ENCODE measurements at regions not wholly inside any gene's neighbourhood (a gene's known extent, or its start where the extent isn't known, plus 50 kb on each side); places are given as distances from the start of the nearest gene placed in this dataset.
"Not testable (repeated sequence)": the region's sequence is repeated elsewhere in the genome, so short reads cannot be mapped to it uniquely, and the experiment has no call there.

DNA sequence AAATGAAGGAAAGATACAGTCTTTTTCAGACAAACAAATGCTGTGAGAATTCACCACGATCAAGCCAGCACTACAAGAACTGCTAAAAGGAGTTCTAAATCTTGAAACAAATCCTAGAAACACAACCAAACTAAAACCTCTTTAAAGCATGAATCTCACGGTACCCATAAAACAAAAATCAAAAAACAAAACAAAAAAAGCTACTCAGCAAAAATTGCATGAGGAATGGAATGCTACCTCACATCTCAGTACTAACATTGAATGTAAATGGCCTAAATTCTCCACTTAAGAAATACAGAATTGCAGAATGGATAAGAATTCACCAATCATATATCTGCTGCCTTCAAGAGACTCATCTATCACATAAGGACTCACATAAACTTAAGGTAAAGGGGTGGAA lies 300.1 kb downstream of the NAF1 start:
- TF ChIP-seq POU2F2 (IDR thresholded peaks at IDR 0.05; ENCODE audit: low read depth, low read length) (no peak), PAX5 (IDR thresholded peaks at IDR 0.05; ENCODE audit: insufficient read depth, low read length, severe bottlenecking) (no peak), TAF1 (IDR thresholded peaks at IDR 0.05; ENCODE audit: low read depth, low read length) (no peak), POLR2A (IDR thresholded peaks at IDR 0.05; ENCODE audit: low read depth, low read length) (no peak), SPI1 (IDR thresholded peaks at IDR 0.05; ENCODE audit: low read depth, low read length) (no peak), POLR2AphosphoS5 (IDR thresholded peaks at IDR 0.05; ENCODE audit: low read depth, low read length) (no peak)

DNA sequence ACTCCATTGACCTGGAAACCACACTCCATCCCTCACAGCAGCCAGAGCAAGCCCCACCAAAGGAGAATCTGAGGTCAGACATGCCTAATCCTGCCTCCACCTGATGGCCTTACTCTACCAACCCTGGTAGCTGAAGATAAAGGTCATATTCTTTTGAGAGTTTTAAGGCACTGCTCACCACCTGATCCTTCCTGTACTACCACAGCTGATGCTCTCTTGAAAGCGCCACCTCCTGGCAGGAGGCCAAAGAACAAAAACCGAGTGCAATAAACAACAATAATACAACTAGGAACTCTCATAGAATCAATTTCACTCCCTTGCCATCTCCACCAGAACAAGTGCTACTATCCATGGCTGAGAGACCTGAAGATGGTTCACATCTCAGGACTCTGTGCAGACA lies 301.6 kb downstream of the NAF1 start:
- TF ChIP-seq POLR2AphosphoS5 (IDR thresholded peaks at IDR 0.05; ENCODE audit: low read depth, low read length) (no peak), POU2F2 (IDR thresholded peaks at IDR 0.05; ENCODE audit: low read depth, low read length) (no peak), PAX5 (IDR thresholded peaks at IDR 0.05; ENCODE audit: insufficient read depth, low read length, severe bottlenecking) (no peak), SPI1 (IDR thresholded peaks at IDR 0.05; ENCODE audit: low read depth, low read length) (no peak), TAF1 (IDR thresholded peaks at IDR 0.05; ENCODE audit: low read depth, low read length) (no peak), POLR2A (IDR thresholded peaks at IDR 0.05; ENCODE audit: low read depth, low read length) (no peak)
- FAIRE-seq (no peak), DNase-seq (ENCODE audit: insufficient read length, low spot score) (no peak)

More for the DNA sequence above, 300.1 kb downstream of the NAF1 start:
- FAIRE-seq, result no peak
- no peak for DNase-seq (ENCODE audit: insufficient read length, low spot score)

GRCh38 chr4:162853788-162854187 lies 312.9 kb downstream of the NAF1 start:
- DNase-seq (ENCODE audit: insufficient read length, low spot score), result no peak
- TF ChIP-seq PAX5 (IDR thresholded peaks at IDR 0.05; ENCODE audit: insufficient read depth, low read length, severe bottlenecking) (no peak), POLR2AphosphoS5 (IDR thresholded peaks at IDR 0.05; ENCODE audit: low read depth, low read length) (no peak), POU2F2 (IDR thresholded peaks at IDR 0.05; ENCODE audit: low read depth, low read length) (no peak), POLR2A (IDR thresholded peaks at IDR 0.05; ENCODE audit: low read depth, low read length) (no peak), SPI1 (IDR thresholded peaks at IDR 0.05; ENCODE audit: low read depth, low read length) (no peak), TAF1 (IDR thresholded peaks at IDR 0.05; ENCODE audit: low read depth, low read length) (no peak)
- no peak for FAIRE-seq

GRCh38 chr4:162852642-162853041 lies 314.0 kb downstream of the NAF1 start:
- DNase-seq (ENCODE audit: insufficient read length, low spot score) (no peak), FAIRE-seq (no peak)
- TF ChIP-seq POLR2AphosphoS5 (IDR thresholded peaks at IDR 0.05; ENCODE audit: low read depth, low read length), result no peak

GRCh38 chr4:162851241-162851758 lies 315.4 kb downstream of the NAF1 start:
- DNase-seq (ENCODE audit: insufficient read length, low spot score), result not testable (repeated sequence)
- FAIRE-seq, result peak; percentile 51
- TF ChIP-seq SPI1 (IDR thresholded peaks at IDR 0.05; ENCODE audit: low read depth, low read length), result peak; percentile 44; the same call in 1 of the 2 replicates

- no peak for FAIRE-seq
- TF ChIP-seq POLR2AphosphoS5 (IDR thresholded peaks at IDR 0.05; ENCODE audit: low read depth, low read length), result no peak
- no peak for TF ChIP-seq TAF1 (IDR thresholded peaks at IDR 0.05; ENCODE audit: low read depth, low read length)
- no peak for TF ChIP-seq SPI1 (IDR thresholded peaks at IDR 0.05; ENCODE audit: low read depth, low read length)
- no peak for TF ChIP-seq PAX5 (IDR thresholded peaks at IDR 0.05; ENCODE audit: insufficient read depth, low read length, severe bottlenecking)
- TF ChIP-seq POLR2A (IDR thresholded peaks at IDR 0.05; ENCODE audit: low read depth, low read length), result no peak
- no peak for TF ChIP-seq POU2F2 (IDR thresholded peaks at IDR 0.05; ENCODE audit: low read depth, low read length)
- no peak for DNase-seq (ENCODE audit: insufficient read length, low spot score)
These were observed 316.8 kb downstream of the NAF1 start for GRCh38 chr4:162849937-162850336.

DNA sequence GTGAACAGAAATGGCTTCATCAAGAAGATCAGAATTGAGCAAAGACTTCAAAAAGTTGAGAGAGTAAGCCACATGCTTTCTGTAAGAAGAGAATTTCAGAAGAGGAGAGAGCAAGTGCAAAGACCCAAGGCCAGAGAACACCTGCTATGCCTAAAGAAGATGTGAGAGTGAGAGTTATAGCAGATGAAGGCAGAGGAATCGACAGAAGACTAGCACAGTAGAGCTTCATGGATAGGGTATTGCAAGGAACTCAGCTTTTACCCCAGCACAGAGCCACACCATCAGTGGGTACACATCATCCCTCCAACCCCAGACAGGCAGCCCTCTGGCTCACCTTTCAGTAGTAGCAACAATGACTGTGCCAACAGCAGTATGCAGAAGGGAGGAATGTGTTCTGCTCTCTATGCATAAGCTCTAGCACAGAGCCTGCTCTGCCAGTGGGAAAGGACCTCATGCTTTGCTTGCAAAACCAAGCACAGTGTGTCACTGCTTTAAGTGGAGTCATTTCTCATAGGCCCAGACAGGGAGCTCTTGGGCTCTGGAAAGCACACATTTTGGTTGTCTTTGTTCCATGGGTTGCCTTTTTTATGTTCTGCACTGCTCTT lies 318.6 kb downstream of the NAF1 start:
- TF ChIP-seq PAX5 (IDR thresholded peaks at IDR 0.05; ENCODE audit: insufficient read depth, low read length, severe bottlenecking), result no peak
- TF ChIP-seq POLR2AphosphoS5 (IDR thresholded peaks at IDR 0.05; ENCODE audit: low read depth, low read length), result no peak
- TF ChIP-seq TAF1 (IDR thresholded peaks at IDR 0.05; ENCODE audit: low read depth, low read length), result no peak
- no peak for TF ChIP-seq SPI1 (IDR thresholded peaks at IDR 0.05; ENCODE audit: low read depth, low read length)
- no peak for TF ChIP-seq POU2F2 (IDR thresholded peaks at IDR 0.05; ENCODE audit: low read depth, low read length)
- no peak for TF ChIP-seq POLR2A (IDR thresholded peaks at IDR 0.05; ENCODE audit: low read depth, low read length)
- DNase-seq (ENCODE audit: insufficient read length, low spot score) (no peak), FAIRE-seq (no peak)

- FAIRE-seq (no peak), DNase-seq (ENCODE audit: insufficient read length, low spot score) (no peak)
- TF ChIP-seq PAX5 (IDR thresholded peaks at IDR 0.05; ENCODE audit: insufficient read depth, low read length, severe bottlenecking), result no peak
- TF ChIP-seq POLR2A (IDR thresholded peaks at IDR 0.05; ENCODE audit: low read depth, low read length), result no peak
These were observed 324.9 kb downstream of the NAF1 start for GRCh38 chr4:162841753-162842152.

DNA sequence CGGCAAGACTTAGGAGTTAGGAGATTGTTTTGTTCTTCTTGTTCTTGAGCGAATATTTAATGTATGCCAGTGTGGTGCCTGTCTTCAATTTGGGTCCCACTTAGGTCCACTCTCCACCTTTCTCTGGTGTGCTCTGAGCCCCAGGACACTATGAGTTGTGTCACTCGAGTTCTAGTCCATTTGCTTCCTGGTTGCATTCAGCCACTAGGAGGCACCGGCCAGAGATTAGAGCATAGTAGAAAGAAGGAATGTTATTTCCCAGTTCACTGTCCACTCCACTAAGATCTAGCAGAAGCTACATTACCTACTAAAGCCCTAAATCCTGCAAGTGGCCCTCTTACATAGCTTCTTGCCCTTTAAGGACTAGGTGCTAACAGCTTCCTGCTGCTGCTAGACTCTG lies 326.9 kb downstream of the NAF1 start:
- FAIRE-seq (no peak), DNase-seq (ENCODE audit: insufficient read length, low spot score) (no peak)
- no peak for TF ChIP-seq PAX5 (IDR thresholded peaks at IDR 0.05; ENCODE audit: insufficient read depth, low read length, severe bottlenecking)
- TF ChIP-seq POLR2AphosphoS5 (IDR thresholded peaks at IDR 0.05; ENCODE audit: low read depth, low read length), result no peak
- no peak for TF ChIP-seq POLR2A (IDR thresholded peaks at IDR 0.05; ENCODE audit: low read depth, low read length)
- no peak for TF ChIP-seq POU2F2 (IDR thresholded peaks at IDR 0.05; ENCODE audit: low read depth, low read length)
- no peak for TF ChIP-seq SPI1 (IDR thresholded peaks at IDR 0.05; ENCODE audit: low read depth, low read length)
- TF ChIP-seq TAF1 (IDR thresholded peaks at IDR 0.05; ENCODE audit: low read depth, low read length), result no peak

GRCh38 chr4:162838671-162839070 lies 328.0 kb downstream of the NAF1 start:
- TF ChIP-seq POLR2A (IDR thresholded peaks at IDR 0.05; ENCODE audit: low read depth, low read length) (no peak), POU2F2 (IDR thresholded peaks at IDR 0.05; ENCODE audit: low read depth, low read length) (no peak), TAF1 (IDR thresholded peaks at IDR 0.05; ENCODE audit: low read depth, low read length) (no peak), POLR2AphosphoS5 (IDR thresholded peaks at IDR 0.05; ENCODE audit: low read depth, low read length) (no peak), PAX5 (IDR thresholded peaks at IDR 0.05; ENCODE audit: insufficient read depth, low read length, severe bottlenecking) (no peak), SPI1 (IDR thresholded peaks at IDR 0.05; ENCODE audit: low read depth, low read length) (no peak)
- FAIRE-seq (no peak), DNase-seq (ENCODE audit: insufficient read length, low spot score) (no peak)

All from GM12891 (cell line).